HG03457 (cell line): ENCODE measurements at regions not wholly inside any gene's neighbourhood (a gene's known extent, or its start where the extent isn't known, plus 50 kb on each side); places are given as distances from the start of the nearest gene placed in this dataset.

Source experiments
- ATAC-seq: cut with Tn5 transposase; IDR thresholded peaks from one replicate; pipeline ENCODE4 v1.9.1; 2021; ENCODE audit warnings: moderate number of reproducible peaks; ENCODE audit not compliant: unreplicated experiment

- ATAC-seq, result no peak
Observed at GRCh38 chr18:51767293-51767692, 569.8 kb upstream of the MEX3C start.

DNA sequence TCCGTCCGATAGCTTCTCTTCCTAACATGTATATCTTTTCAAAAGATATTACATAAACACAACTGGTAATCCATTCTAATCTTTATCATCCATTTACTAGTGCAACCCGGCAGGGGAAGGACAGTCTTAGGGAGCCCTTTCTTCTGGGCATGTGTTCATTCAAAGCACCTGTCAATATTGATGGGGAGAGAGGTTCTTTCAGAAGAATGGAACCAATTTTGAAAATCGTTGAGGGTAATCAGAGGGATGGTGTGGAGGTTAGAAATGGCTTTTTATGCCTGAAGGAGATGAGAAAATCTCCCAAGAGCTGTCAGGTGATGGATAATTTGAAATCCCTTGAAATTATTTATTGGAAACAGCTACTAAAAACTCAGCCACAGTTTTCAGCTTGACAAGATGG lies 561.9 kb upstream of the DCC start:
- ATAC-seq, result no peak

DNA sequence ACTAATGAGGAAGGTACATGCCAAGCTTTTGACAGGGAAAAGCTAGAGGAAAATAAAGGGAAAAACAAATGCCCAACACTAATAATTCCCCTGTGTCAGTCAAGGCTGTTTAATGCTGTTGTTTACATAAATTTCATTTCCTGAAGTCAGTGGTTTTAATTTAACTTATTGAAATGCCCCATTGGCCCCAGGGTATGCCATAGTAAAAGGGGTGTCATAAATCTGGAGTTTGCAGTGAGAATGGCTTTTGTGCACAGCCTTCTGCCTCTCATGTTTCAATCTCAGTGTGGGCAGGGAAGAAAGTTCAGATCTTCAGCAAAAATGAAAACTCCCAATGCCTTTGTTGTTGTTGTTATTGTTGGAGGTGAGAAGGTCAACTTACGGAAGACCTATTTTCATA lies 550.1 kb upstream of the DCC start:
- no peak for ATAC-seq

- no peak for ATAC-seq
Observed at GRCh38 chr18:51801514-51801913, 538.5 kb upstream of the DCC start.

GRCh38 chr18:51802569-51803428 lies 537.2 kb upstream of the DCC start:
- no peak for ATAC-seq

GRCh38 chr18:51807336-51807735 lies 532.7 kb upstream of the DCC start:
- ATAC-seq, result no peak

DNA sequence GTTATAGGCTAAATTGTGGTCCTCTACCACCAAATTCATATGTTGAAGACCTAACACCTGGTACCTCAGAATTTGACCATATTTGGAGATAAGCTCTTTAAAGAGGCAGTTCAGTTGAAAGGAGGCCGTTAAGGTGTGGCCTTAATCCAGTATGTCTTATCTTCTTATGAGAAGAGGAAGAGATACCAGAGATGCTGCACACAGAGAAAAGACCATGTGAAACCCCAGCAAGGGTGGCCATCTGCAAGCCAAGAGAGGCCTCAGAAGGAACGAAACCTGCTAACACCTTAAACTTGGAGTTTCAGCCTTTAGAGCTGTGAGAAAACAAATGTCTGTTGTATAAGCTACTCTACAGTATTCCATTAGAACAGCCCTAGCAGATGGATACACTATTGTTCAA lies 528.1 kb upstream of the DCC start:
- ATAC-seq, result no peak

GRCh38 chr18:51813740-51814139 lies 526.3 kb upstream of the DCC start:
- ATAC-seq, result no peak

GRCh38 chr18:51821610-51822009 lies 518.4 kb upstream of the DCC start:
- ATAC-seq, result no peak

DNA sequence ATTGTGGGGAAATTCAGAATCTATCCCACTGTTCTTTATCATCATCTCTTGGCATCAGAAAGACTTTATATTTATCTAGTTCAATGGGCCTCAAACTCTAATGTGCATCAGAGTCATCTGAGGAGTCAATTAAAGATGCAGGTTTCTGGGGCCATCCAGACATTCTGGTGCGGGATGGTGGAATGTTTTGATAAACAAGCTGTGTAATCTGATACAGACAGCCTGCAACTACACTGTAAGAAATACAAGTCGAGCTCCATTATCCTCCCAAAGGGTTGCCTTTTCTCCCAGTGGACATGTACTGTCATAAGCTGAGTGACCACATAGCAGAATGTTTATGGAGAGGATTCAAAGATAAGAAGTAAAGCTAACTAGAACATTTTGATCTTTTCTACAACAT lies 515.3 kb upstream of the DCC start:
- ATAC-seq, result no peak

DNA sequence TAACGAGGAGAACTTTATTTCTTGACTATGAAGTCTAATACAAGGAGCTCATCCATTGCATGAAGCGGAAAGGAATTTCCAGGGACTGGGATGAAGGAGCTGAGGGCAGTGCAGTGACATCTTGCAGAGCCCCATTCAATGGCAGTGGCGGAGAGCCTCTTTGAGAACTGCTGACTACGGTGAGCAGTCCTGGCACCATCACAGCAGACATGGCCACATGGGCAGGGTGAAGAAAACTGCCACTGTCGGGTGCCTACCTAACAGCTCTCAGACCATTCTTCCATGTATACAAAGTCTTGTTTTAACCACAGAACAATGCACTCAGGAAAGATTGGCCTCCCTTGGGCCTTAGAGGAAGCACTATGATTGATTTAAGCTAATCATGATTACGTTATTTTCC lies 506.1 kb upstream of the DCC start:
- no peak for ATAC-seq

GRCh38 chr18:51848702-51849101 lies 491.3 kb upstream of the DCC start:
- no peak for ATAC-seq

GRCh38 chr18:51852681-51853080 lies 487.3 kb upstream of the DCC start:
- no peak for ATAC-seq

DNA sequence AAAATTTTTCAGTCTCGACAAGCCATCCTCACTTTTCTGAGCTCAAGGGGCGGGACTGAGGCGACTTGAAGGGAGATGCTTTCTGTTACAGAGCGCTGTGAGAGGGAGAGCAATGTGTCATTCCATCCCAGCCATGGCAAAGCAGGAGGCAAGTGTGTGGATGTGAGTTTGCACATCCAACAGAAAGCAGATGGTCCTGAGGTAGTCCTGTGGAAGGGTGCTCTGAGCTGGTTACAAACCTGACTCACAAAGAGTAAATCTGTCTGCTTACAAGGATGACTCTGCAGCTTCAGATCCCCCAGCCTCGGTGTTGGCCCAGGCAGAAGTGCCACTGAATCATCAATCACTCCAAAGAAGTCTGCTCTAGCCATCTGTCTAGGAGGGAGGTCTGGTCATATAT lies 482.0 kb upstream of the DCC start:
- ATAC-seq, result no peak

DNA sequence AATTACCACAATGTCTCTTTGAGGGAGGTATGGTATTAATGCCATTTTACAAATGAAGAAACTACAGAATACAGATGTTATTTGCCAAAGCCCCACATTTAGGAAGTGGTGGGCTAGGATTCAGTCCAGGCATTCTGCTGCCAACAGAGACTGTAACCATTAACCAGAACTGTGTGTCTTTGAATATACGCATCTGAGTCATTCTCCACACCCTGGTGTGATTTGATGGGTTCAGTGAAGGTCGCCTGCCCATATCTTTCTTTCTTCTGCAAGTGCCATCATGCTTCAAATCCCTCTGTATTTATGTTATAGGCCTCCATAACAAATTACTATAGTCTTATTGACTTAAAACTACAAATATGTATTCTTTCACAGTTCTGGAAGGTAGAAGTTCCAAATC lies 479.0 kb upstream of the DCC start:
- no peak for ATAC-seq

DNA sequence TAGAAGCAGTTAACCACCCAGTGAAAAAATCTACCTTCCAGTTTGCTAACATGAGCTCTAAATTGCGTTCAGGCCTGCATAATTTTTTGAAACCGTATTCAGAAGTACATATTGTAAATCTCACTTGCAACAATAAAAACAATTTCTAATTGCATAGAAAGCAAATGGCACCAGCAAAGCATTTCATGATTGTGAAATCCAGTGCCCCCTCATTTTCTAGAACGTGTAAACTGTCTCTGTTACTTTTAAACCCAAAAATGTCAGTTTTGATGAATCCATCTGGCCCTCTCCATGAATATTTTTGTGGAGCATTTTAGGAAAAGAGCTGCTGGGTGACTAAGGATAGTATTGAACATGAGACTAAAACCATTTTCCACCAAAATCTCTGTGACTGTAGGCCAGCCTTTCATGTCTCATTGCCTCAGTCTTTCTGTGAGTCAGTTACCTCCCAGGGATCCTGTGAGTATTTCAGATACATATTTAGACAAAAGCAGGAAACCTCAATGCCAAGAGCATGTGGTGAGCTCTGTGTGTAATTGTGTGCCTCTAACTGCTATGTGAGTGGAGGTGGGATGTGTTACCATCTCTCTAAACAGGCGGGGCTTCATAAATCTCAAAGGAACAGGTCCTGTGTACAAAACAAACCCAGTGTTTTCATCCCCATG lies 477.8 kb upstream of the DCC start:
- ATAC-seq, result no peak

- ATAC-seq, result no peak
Observed at GRCh38 chr18:51864219-51864965, 475.6 kb upstream of the DCC start.

- ATAC-seq, result no peak
Observed at GRCh38 chr18:51865538-51865937, 474.5 kb upstream of the DCC start.

- no peak for ATAC-seq
Observed at GRCh38 chr18:51867767-51868166, 472.2 kb upstream of the DCC start.

- no peak for ATAC-seq
Observed at GRCh38 chr18:51878724-51879123, 461.3 kb upstream of the DCC start.

DNA sequence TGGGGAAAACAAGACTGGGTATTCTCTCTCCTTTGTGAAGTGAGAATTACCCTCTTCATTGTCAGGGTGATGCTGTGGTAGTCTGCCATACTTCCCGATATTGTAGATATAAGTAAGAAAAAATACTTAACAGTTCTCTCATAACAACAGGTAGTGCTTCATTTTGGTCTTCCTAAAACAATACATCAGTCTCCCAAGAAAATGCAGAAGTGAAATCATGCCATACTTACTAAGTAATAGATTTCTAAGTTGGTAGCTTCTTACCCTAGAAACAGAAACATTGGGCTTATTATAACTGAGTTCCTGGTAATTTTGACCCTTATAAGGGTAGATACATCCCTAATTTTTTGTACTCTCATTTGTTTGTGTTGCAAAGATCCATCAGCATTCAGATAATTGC lies 460.7 kb upstream of the DCC start:
- no peak for ATAC-seq

- no peak for ATAC-seq
Observed at GRCh38 chr18:51881394-51881793, 458.6 kb upstream of the DCC start.
